GM10266 (cell line): ENCODE measurements at regions not wholly inside any gene's neighbourhood (a gene's known extent, or its start where the extent isn't known, plus 50 kb on each side); places are given as distances from the start of the nearest gene placed in this dataset.

Experiments used
- DNase-seq: peaks from one replicate; pipeline ENCODE4 v3.0.0; 2012; ENCODE audit errors: extremely low spot score
- CTCF ChIP-seq: IDR thresholded peaks from 2 replicates; pipeline ENCODE4 v1.5.1; 2012; ENCODE audit warnings: mild to moderate bottlenecking, low read depth; ENCODE audit not compliant: control insufficient read depth, insufficient read depth; ENCODE audit errors: missing control alignments

GRCh38 chr17:70897446-70897845 is 728.1 kb downstream of the KCNJ2 start:
- TF ChIP-seq CTCF, result no peak
- DNase-seq, result no peak

GRCh38 chr17:70901870-70902269 is 732.5 kb downstream of the KCNJ2 start:
- TF ChIP-seq CTCF, result no peak
- no peak for DNase-seq

GRCh38 chr17:70905796-70906195 is 736.5 kb downstream of the KCNJ2 start:
- no peak for DNase-seq
- TF ChIP-seq CTCF, result no peak

DNA sequence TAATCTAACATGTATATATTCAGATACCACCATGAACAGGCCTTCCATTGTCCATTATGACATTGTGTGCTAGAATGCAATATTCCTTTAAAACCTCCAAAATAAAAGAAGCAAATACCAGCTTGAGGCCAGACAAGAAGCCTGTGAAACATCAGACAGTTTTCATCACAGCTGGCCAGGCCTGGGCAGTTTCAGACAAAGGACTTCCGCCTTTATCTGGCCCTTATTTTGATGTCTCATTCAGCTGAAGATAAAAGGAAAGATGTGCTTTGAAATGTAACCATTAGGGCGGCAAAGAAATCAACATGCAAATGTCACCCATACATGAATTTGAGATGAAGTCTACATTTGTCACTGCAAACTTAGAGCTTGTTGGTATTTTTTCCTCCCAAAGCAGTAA is 737.5 kb downstream of the KCNJ2 start:
- DNase-seq, result no peak

GRCh38 chr17:70912716-70913485 is 743.6 kb downstream of the KCNJ2 start:
- no peak for TF ChIP-seq CTCF
- DNase-seq, result no peak

More for the DNA sequence above, 737.5 kb downstream of the KCNJ2 start:
- TF ChIP-seq CTCF, result no peak

DNA sequence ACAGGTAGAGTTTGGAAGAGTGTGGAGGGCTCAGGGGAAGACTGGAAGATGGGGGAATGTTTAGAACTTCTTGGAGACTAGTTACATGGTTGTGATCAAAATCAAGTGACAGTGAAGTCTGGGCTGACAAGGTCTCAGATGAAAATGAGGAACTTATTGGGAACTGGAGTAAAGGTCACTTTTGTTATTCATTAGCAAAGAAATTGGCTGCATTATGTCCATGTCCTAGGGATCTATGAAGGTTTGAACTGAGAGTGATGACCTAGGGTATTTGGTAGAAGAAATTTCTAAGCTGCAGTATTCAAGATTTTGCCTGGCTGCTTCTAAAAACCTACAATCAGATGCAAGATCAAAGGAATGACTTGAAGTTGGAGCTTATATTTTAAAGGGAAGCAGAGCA is 747.1 kb downstream of the KCNJ2 start:
- no peak for DNase-seq
- no peak for TF ChIP-seq CTCF

GRCh38 chr17:70919241-70919640 is 749.9 kb downstream of the KCNJ2 start:
- DNase-seq, result no peak
- TF ChIP-seq CTCF, result no peak
